Left lung (tissue), 4 donors: ENCODE measurements at regions not wholly inside any gene's neighbourhood (a gene's known extent, or its start where the extent isn't known, plus 50 kb on each side); places are given as distances from the start of the nearest gene placed in this dataset.
A peak's percentile ranks its signal among the peaks of the same experiment; 100 is the strongest.

Experiments
- ATAC-seq: fragments of 200-7000 bp; cut with Tn5 transposase; one replicate; pipeline ENCODE4 v1.9.1; 2020; ENCODE audit warnings: moderate library complexity
- DNase-seq, 4 donors: peaks; one replicate each; pipeline ENCODE4 v3.0.0-alpha.2; 2013 to 2020
- H3K27ac ChIP-seq, 2 donors: fragments of 200-600 bp; sonication (generic) in 1 of 2; one replicate each; pipeline versions ENCODE4 v1.5.0 to v1.8.0; 2020 to 2021
- H3K27me3 ChIP-seq, 2 donors: fragments of 200-600 bp; sonication (generic) in 1 of 2; one replicate each; pipeline versions ENCODE4 v1.5.0 to v1.8.0; 2020 to 2021
- H3K36me3 ChIP-seq, 2 donors: fragments of 200-600 bp; sonication (generic) in 1 of 2; one replicate each; pipeline versions ENCODE4 v1.5.0 to v1.8.0; 2020 to 2021
- H3K4me1 ChIP-seq, 2 donors: fragments of 200-600 bp; one replicate each; pipeline ENCODE4 v1.8.0; 2021
- H3K4me3 ChIP-seq, 2 donors: fragments of 200-600 bp; sonication (generic) in 1 of 2; one replicate each; pipeline versions ENCODE4 v1.5.0 to v1.8.0; 2020 to 2021; ENCODE audit warnings: mild to moderate bottlenecking in 1 of 2
- H3K9me3 ChIP-seq, 2 donors: fragments of 200-600 bp; sonication (generic) in 1 of 2; one replicate each; pipeline versions ENCODE4 v1.5.0 to v1.8.0; 2020 to 2021
- CTCF ChIP-seq, 2 donors: fragments of 200-600 bp; sonication (generic) in 1 of 2; IDR thresholded peaks; one replicate each; pipeline versions ENCODE4 v1.5.0 to v1.8.0; 2021; ENCODE audit warnings: antibody characterized with exemption in 2 of 2
- intact Hi-C, 2 donors: fragments of 100-400 bp; cut with DNase I; formaldehyde crosslinking; loops; one replicate each; pipeline versions ENCODE4 v1.11.2 to v1.14.2; 2022
- donor health status: DM: no; HTN: yes; CAD: no.
- donor health status: DM: no; HTN: no; CAD: no.

- Histone ChIP-seq H3K9me3 (no peaks in the 10 kb centered on the region), H3K27ac (no peak overlapping the region), H3K4me1 (no peaks in the 10 kb centered on the region), H3K4me3 (no peak overlapping the region), H3K36me3 (no peaks in the 10 kb centered on the region), H3K27me3 (peaks cover 0 to 71% of the 10 kb centered on the region in 2 donors)
- no peak for TF ChIP-seq CTCF (IDR thresholded peaks at IDR 0.05)
- DNase-seq, result peak in 1 of 4 donors; percentile 8
- ATAC-seq, result no peak
- intact Hi-C loops, result no loop called here
Measured at GRCh38 chr11:119797736-119798135, 68.7 kb upstream of the NECTIN1 start.

- Histone ChIP-seq H3K36me3 (no peaks in the 10 kb centered on the region), H3K27ac (no peak overlapping the region), H3K4me1 (no peaks in the 10 kb centered on the region), H3K9me3 (no peaks in the 10 kb centered on the region), H3K4me3 (no peak overlapping the region), H3K27me3 (peaks cover 0 to 72% of the 10 kb centered on the region in 2 donors)
- DNase-seq (peak in 2 of 4 donors; percentile 28 to 52), ATAC-seq (no peak)
- TF ChIP-seq CTCF (IDR thresholded peaks at IDR 0.05), result no peak
- intact Hi-C loops, result no loop called here
Measured at GRCh38 chr11:119797123-119797611, 68.2 kb upstream of the NECTIN1 start.

GRCh38 chr11:119796363-119797060 is 67.5 kb upstream of the NECTIN1 start:
- H3K27ac ChIP-seq, result no peak overlapping the region
- H3K4me3 ChIP-seq, result no peak overlapping the region
- intact Hi-C loops, result no loop called here
- TF ChIP-seq CTCF (IDR thresholded peaks at IDR 0.05), result no peak
- H3K4me1 ChIP-seq, result no peaks in the 10 kb centered on the region
- DNase-seq (no peak), ATAC-seq (no peak)
- H3K9me3 ChIP-seq, result no peaks in the 10 kb centered on the region
- no peaks in the 10 kb centered on the region for H3K36me3 ChIP-seq
- H3K27me3 ChIP-seq, result peaks cover 0 to 79% of the 10 kb centered on the region in 2 donors

- H3K4me3 ChIP-seq, result no peak overlapping the region
- no peaks in the 10 kb centered on the region for H3K36me3 ChIP-seq
- no peak for TF ChIP-seq CTCF (IDR thresholded peaks at IDR 0.05)
- H3K4me1 ChIP-seq, result no peaks in the 10 kb centered on the region
- peaks cover 0 to 79% of the 10 kb centered on the region in 2 donors for H3K27me3 ChIP-seq
- ATAC-seq, result no peak
- no peaks in the 10 kb centered on the region for H3K9me3 ChIP-seq
- DNase-seq, result no peak
- no peak overlapping the region for H3K27ac ChIP-seq
- intact Hi-C loops, result no loop called here
Measured at GRCh38 chr11:119795690-119796089, 66.7 kb upstream of the NECTIN1 start.

GRCh38 chr11:119795231-119795630 is 66.2 kb upstream of the NECTIN1 start:
- H3K27ac ChIP-seq, result no peak overlapping the region
- DNase-seq (no peak), ATAC-seq (peak; percentile 46)
- H3K4me1 ChIP-seq, result no peaks in the 10 kb centered on the region
- H3K4me3 ChIP-seq, result no peak overlapping the region
- no peaks in the 10 kb centered on the region for H3K36me3 ChIP-seq
- no peak for TF ChIP-seq CTCF (IDR thresholded peaks at IDR 0.05)
- intact Hi-C loops, result no loop called here
- H3K27me3 ChIP-seq, result peaks cover 0 to 74% of the 10 kb centered on the region in 2 donors
- no peaks in the 10 kb centered on the region for H3K9me3 ChIP-seq
